ENCODE measurements at regions not wholly inside any gene's neighbourhood (a gene's known extent, or its start where the extent isn't known, plus 50 kb on each side); places are given as distances from the start of the nearest gene placed in this dataset.

GRCh38 chr3:22103423-22103822 is 352.4 kb upstream of the ZNF385D start:
- no peaks in the 10 kb centered on the region for H3K27me3 ChIP-seq
- DNase-seq: no peak
- no peak overlapping the region for H3K4me3 ChIP-seq
- H3K9me3 ChIP-seq: no peaks in the 10 kb centered on the region
- H3K4me1 ChIP-seq: no peaks in the 10 kb centered on the region
- 65 to 69% methylated on average over 1 of the region's 1 CpG for WGBS, 2 donors
- H3K27ac ChIP-seq: no peak overlapping the region
- TF ChIP-seq POLR2AphosphoS5 (IDR thresholded peaks at IDR 0.05) (no peak), EP300 (IDR thresholded peaks at IDR 0.05) (no peak), CTCF (IDR thresholded peaks at IDR 0.05) (no peak), POLR2A (IDR thresholded peaks at IDR 0.05) (no peak)
- intact Hi-C loops (cut with DNase I): no loop called here
- no peaks in the 10 kb centered on the region for H3K36me3 ChIP-seq

DNA sequence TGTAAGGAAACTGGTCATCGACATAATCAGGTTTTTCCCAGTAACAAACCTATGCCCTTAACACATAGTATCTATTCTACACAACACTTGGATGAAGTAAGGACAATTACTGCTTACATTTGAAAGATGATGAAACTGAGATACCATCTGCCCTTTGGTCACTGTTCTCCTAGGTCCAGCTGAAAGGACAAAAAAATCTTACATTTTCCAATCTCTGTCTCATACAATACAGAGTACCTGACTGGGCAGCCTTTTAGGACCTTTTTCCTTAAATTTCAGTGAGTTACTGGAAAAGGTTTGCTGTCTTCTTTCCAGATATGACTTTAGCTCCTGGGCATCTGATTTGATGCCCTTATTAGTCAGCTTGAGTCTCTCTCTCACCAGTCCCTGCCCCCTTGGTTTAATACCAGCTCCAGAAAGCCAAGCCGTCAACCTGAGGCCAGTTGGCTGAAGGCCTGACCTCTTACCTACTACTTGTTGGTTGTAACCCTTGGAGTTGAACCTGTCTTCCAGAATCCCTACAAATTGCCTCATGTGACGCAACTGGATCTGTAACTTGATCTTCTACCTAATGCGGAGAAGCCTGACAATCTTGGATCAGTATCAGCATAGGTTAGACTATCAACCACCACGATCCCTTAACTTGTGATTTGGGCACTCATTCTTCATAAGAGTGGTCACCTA is 355.3 kb upstream of the ZNF385D start:
- no peak for DNase-seq
- Histone ChIP-seq H3K4me1 (peaks cover 0 to 2% (median 0%) of the 10 kb centered on the region in 4 donors), H3K27ac (no peak overlapping the region), H3K4me3 (no peak overlapping the region), H3K27me3 (no peaks in the 10 kb centered on the region), H3K36me3 (no peaks in the 10 kb centered on the region), H3K9me3 (no peaks in the 10 kb centered on the region)
- intact Hi-C loops (cut with DNase I): no loop called here
- WGBS, 2 donors: 80 to 90% methylated on average over 5 of the region's 5 CpGs
- TF ChIP-seq EP300 (IDR thresholded peaks at IDR 0.05): no peak
- no peak for TF ChIP-seq POLR2A (IDR thresholded peaks at IDR 0.05)
- TF ChIP-seq CTCF (IDR thresholded peaks at IDR 0.05): no peak
- no peak for TF ChIP-seq POLR2AphosphoS5 (IDR thresholded peaks at IDR 0.05)

DNA sequence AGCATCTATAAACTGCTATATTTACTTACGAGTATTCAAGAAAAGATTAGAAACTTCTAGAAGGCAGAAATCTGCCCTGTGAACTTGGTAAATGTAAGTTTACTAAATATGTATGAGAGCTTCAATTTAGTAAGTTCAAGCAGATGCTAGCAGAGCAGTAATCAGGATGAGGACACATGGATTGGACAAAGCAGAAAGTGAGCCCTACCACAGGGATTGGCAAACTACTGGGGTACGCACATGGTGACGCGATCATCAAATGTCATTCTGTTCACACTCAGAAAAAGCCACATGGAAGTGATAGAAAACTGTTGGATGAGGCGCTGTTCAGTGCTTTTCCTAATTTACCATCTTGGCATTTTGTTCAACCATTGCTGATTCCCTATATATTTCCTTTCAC is 360.2 kb upstream of the ZNF385D start:
- peaks cover 0 to 4% (median 0%) of the 10 kb centered on the region in 4 donors for H3K4me1 ChIP-seq
- H3K27ac ChIP-seq: no peak overlapping the region
- no peak for DNase-seq
- no peaks in the 10 kb centered on the region for H3K36me3 ChIP-seq
- no peak overlapping the region for H3K4me3 ChIP-seq
- H3K9me3 ChIP-seq: no peaks in the 10 kb centered on the region
- TF ChIP-seq CTCF (IDR thresholded peaks at IDR 0.05) (no peak), POLR2AphosphoS5 (IDR thresholded peaks at IDR 0.05) (no peak), POLR2A (IDR thresholded peaks at IDR 0.05) (no peak), EP300 (IDR thresholded peaks at IDR 0.05) (no peak)
- WGBS, 2 donors: 75 to 77% methylated on average over 5 of the region's 5 CpGs
- no peaks in the 10 kb centered on the region for H3K27me3 ChIP-seq
- intact Hi-C loops (cut with DNase I): loop anchor here (10.0 kb wide), 1 partner anchor 1596 kb away; no protein-coding TSS in a partner anchor

DNA sequence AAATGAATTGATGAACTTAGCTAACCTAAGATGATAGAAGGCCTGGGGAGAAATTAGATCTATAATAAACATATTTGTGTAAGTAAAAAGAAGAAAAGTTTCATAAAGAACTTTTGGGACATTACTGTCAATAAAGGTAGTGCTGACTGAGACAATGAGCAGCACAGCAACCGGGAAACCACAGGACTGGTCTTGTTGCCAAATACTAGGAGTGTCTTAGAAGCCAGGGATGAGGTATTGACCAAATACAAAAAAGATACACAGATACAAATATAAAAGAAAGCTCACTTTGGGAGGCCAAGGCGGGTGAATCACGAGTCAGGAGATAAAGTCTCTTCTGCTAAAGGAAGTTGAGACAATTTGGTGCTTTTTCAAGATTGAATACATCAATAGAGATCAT is 362.4 kb upstream of the ZNF385D start:
- Histone ChIP-seq H3K9me3 (no peaks in the 10 kb centered on the region), H3K4me1 (peaks cover 0 to 4% (median 0%) of the 10 kb centered on the region in 4 donors), H3K27ac (no peak overlapping the region), H3K27me3 (no peaks in the 10 kb centered on the region), H3K36me3 (no peaks in the 10 kb centered on the region), H3K4me3 (no peak overlapping the region)
- 69 to 85% methylated on average over 3 of the region's 3 CpGs for WGBS, 2 donors
- no peak for DNase-seq
- TF ChIP-seq CTCF (IDR thresholded peaks at IDR 0.05) (no peak), EP300 (IDR thresholded peaks at IDR 0.05) (no peak), POLR2AphosphoS5 (IDR thresholded peaks at IDR 0.05) (no peak), POLR2A (IDR thresholded peaks at IDR 0.05) (no peak)
- intact Hi-C loops (cut with DNase I): loop anchor here (10.0 kb wide), 1 partner anchor 1599 kb away; no protein-coding TSS in a partner anchor
